HCT116 (cell line): ENCODE measurements at regions not wholly inside any gene's neighbourhood (a gene's known extent, or its start where the extent isn't known, plus 50 kb on each side); places are given as distances from the start of the nearest gene placed in this dataset.

ENCODE experiments used
- ATAC-seq: fragments of 200-7000 bp; cut with Tn5 transposase; 2 replicates; pipeline ENCODE4 v1.9.1; 2020; ENCODE audit warnings: mild to moderate bottlenecking, moderate library complexity
- BruUV-seq: library from RNA; stranded (reverse); fragments of 400-500 nt; replicated peaks from 2 replicates; lab custom pipeline; 2021; lab: Mats Ljungman, UMichigan
- CTCF ChIA-PET: fragments of 300-600 bp; sonication (Branson Sonifier 250); formaldehyde crosslinking; loops from one replicate; lab custom pipeline; 2021; ENCODE audit warnings: antibody characterized with exemption; lab: Charles Lee
- POLR2A ChIA-PET: fragments of 300-600, 350-600 bp; sonication (Branson Sonifier 250); formaldehyde crosslinking; loops from one replicate; lab custom pipeline; 2021; ENCODE audit warnings: antibody characterized with exemption; lab: Charles Lee
- RAD21 ChIA-PET, 2 experiments: fragments of 300-600 bp; sonication (Branson Sonifier 250); formaldehyde crosslinking; loops; one replicate each; lab custom pipeline; 2023; ENCODE audit warnings: low total read pairs in 2 of 2; ENCODE audit not compliant: uncharacterized antibody in 2 of 2, unreplicated experiment in 2 of 2, low non-redundant PET in 1 of 2; lab: Charles Lee
- DNase-seq: peaks from one replicate; pipeline ENCODE4 v3.0.0-alpha.2; 2010; ENCODE audit warnings: low read depth, low spot score
- H2AFZ ChIP-seq: fragments of 200-600 bp; shearing (Covaris generic), sonication (generic); 2 replicates; pipeline ENCODE4 v1.6.1; 2017; ENCODE audit warnings: low read depth, mixed run types, mixed read lengths, antibody characterized with exemption, low read length; ENCODE audit not compliant: poor library complexity, severe bottlenecking
- H3K27ac ChIP-seq: 2 replicates; pipeline ENCODE4 v1.5.1; 2012; ENCODE audit warnings: low read depth, low read length
- H3K27me3 ChIP-seq: fragments of 200-600 bp; sonication (generic); 2 replicates; pipeline ENCODE4 v1.6.1; 2016; ENCODE audit warnings: mixed run types, low read length, mixed read lengths; ENCODE audit not compliant: insufficient read depth
- H3K36me3 ChIP-seq, 2 experiments: fragments of 200-500 bp in 1 of 2; fragments of 200-600 bp in 1 of 2; sonication (Bioruptor generic) in 1 of 2; sonication (generic) in 1 of 2; 2 replicates each; pipeline versions ENCODE4 v1.5.1 to v1.6.1; 2014 to 2016; ENCODE audit warnings: low read length in 2 of 2, inconsistent platforms in 1 of 2, mixed read lengths in 1 of 2, mixed run types in 1 of 2; ENCODE audit not compliant: insufficient read depth in 2 of 2, control insufficient read depth in 1 of 2
- H3K4me1 ChIP-seq, 2 experiments: fragments of 200-600 bp in 1 of 2; sonication (generic) in 1 of 2; 2 replicates each; pipeline versions ENCODE4 v1.5.1 to v1.6.1; 2012 to 2017; ENCODE audit warnings: low read length in 2 of 2, inconsistent platforms in 1 of 2, mild to moderate bottlenecking in 1 of 2, mixed read lengths in 1 of 2, mixed run types in 1 of 2, moderate library complexity in 1 of 2; ENCODE audit not compliant: insufficient read depth in 2 of 2, control insufficient read depth in 1 of 2
- H3K4me2 ChIP-seq: fragments of 200-600 bp; sonication (generic); 2 replicates; pipeline ENCODE4 v1.6.1; 2017; ENCODE audit warnings: mixed run types, low read length, mixed read lengths
- H3K4me3 ChIP-seq, 2 experiments: fragments of 200-600 bp in 1 of 2; sonication (generic) in 1 of 2; replicated peaks in 1 of 2; 2 replicates each; pipeline ENCODE4 v1.5.1; 2011 to 2016; ENCODE audit warnings: low read length in 2 of 2, control low read depth in 1 of 2, low read depth in 1 of 2, mild to moderate bottlenecking in 1 of 2, mixed read lengths in 1 of 2, mixed run types in 1 of 2
- H3K79me2 ChIP-seq: fragments of 200-600 bp; sonication (generic); 2 replicates; pipeline ENCODE4 v1.6.1; 2017; ENCODE audit warnings: mild to moderate bottlenecking, mixed run types, low read length, moderate library complexity, mixed read lengths; ENCODE audit not compliant: insufficient read depth
- H3K9ac ChIP-seq: fragments of 200-600 bp; sonication (generic); 2 replicates; pipeline ENCODE4 v1.6.1; 2016; ENCODE audit warnings: low read length, mixed read lengths
- H3K9me2 ChIP-seq: fragments of 200-600 bp; sonication (generic), shearing (Covaris generic); 2 replicates; pipeline ENCODE4 v1.6.1; 2017; ENCODE audit warnings: mixed run types, mild to moderate bottlenecking, moderate library complexity; ENCODE audit not compliant: insufficient read depth
- H3K9me3 ChIP-seq, 2 experiments: fragments of 200-500 bp in 1 of 2; fragments of 200-600 bp in 1 of 2; sonication (Bioruptor generic) in 1 of 2; sonication (generic) in 1 of 2; 2 replicates each; pipeline ENCODE4 v1.6.1; 2014 to 2017; ENCODE audit warnings: low read length in 2 of 2, mixed read lengths in 2 of 2, inconsistent platforms in 1 of 2, low read depth in 1 of 2, mild to moderate bottlenecking in 1 of 2, mixed run types in 1 of 2, moderate library complexity in 1 of 2; ENCODE audit not compliant: control insufficient read depth in 1 of 2, insufficient read depth in 1 of 2
- H4K20me1 ChIP-seq: fragments of 200-600 bp; sonication (generic), shearing (Covaris generic); 2 replicates; pipeline ENCODE4 v1.6.1; 2017; ENCODE audit warnings: mixed run types, mild to moderate bottlenecking, moderate library complexity; ENCODE audit not compliant: insufficient read depth
- EGR1 ChIP-seq: IDR thresholded peaks from 2 replicates; pipeline ENCODE4 v1.6.1; 2012; ENCODE audit warnings: low read depth
- ELF1 ChIP-seq: IDR thresholded peaks from 2 replicates; pipeline ENCODE4 v1.6.1; 2012; ENCODE audit warnings: low read depth, borderline replicate concordance
- EZH2phosphoT487 ChIP-seq: fragments of 200-600 bp; IDR thresholded peaks from 2 replicates; pipeline ENCODE4 v1.6.1; 2018; ENCODE audit warnings: antibody characterized with exemption, borderline replicate concordance
- JUND ChIP-seq: IDR thresholded peaks from 2 replicates; pipeline ENCODE4 v1.6.1; 2012
- MAX ChIP-seq: IDR thresholded peaks from 2 replicates; pipeline ENCODE4 v1.6.1; 2012
- SP1 ChIP-seq: IDR thresholded peaks from 2 replicates; pipeline ENCODE4 v1.6.1; 2012; ENCODE audit warnings: low read depth
- SRF ChIP-seq: IDR thresholded peaks from 2 replicates; pipeline ENCODE4 v1.6.1; 2012; ENCODE audit warnings: low read depth
- ZFX ChIP-seq: fragments of 450-650 bp; IDR thresholded peaks from 2 replicates; pipeline ENCODE4 v1.6.1; 2017
- ZNF274 ChIP-seq: fragments of 200-500 bp; sonication (Bioruptor generic); IDR thresholded peaks from 2 replicates; pipeline ENCODE4 v1.6.1; 2014; ENCODE audit warnings: mild to moderate bottlenecking, low read depth, low read length, inconsistent platforms
- intact Hi-C: fragments of 100-400 bp; cut with micrococcal nuclease; formaldehyde crosslinking; loops from 2 replicates; pipeline ENCODE4 v1.10.0; 2022
- TF ChIP-seq, protein P1 (sequence below): IDR thresholded peaks from 2 replicates; pipeline ENCODE4 v1.6.1; 2011; ENCODE audit warnings: mild to moderate bottlenecking, low read length, moderate library complexity; ENCODE audit not compliant: insufficient replicate concordance; ENCODE audit errors: extremely low read depth

GRCh38 chr15:72925661-72926060 lies 126.6 kb upstream of the NEO1 start:
- ATAC-seq: no peak
- Histone ChIP-seq H3K4me3 (no peak overlapping the region), H3K4me1 (no peaks in the 10 kb centered on the region), H3K4me2 (no peak overlapping the region), H4K20me1 (no peaks in the 10 kb centered on the region), H3K27me3 (peaks cover 7% of the 10 kb centered on the region; the same call in 1 of the 2 replicates), H3K36me3 (no peaks in the 10 kb centered on the region), H3K9ac (no peak overlapping the region), H2AFZ (no peak overlapping the region), H3K9me3 (no peaks in the 10 kb centered on the region), H3K9me2 (no peaks in the 10 kb centered on the region), H3K27ac (no peak overlapping the region), H3K79me2 (no peaks in the 10 kb centered on the region)
- TF ChIP-seq EZH2phosphoT487: no peak
- no peak for TF ChIP-seq ELF1
- no peak for TF ChIP-seq ZFX
- TF ChIP-seq, protein P1, sequence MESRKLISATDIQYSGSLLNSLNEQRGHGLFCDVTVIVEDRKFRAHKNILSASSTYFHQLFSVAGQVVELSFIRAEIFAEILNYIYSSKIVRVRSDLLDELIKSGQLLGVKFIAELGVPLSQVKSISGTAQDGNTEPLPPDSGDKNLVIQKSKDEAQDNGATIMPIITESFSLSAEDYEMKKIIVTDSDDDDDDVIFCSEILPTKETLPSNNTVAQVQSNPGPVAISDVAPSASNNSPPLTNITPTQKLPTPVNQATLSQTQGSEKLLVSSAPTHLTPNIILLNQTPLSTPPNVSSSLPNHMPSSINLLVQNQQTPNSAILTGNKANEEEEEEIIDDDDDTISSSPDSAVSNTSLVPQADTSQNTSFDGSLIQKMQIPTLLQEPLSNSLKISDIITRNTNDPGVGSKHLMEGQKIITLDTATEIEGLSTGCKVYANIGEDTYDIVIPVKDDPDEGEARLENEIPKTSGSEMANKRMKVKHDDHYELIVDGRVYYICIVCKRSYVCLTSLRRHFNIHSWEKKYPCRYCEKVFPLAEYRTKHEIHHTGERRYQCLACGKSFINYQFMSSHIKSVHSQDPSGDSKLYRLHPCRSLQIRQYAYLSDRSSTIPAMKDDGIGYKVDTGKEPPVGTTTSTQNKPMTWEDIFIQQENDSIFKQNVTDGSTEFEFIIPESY: no peak
- no peak for TF ChIP-seq JUND
- TF ChIP-seq ZNF274: no peak
- TF ChIP-seq SP1: no peak
- no peak for TF ChIP-seq MAX
- no peak for TF ChIP-seq EGR1
- TF ChIP-seq SRF: no peak
- CTCF ChIA-PET: no interaction called here
- no peak for DNase-seq
- POLR2A ChIA-PET: no interaction called here
- no TSS peak for BruUV-seq
- intact Hi-C loops: no loop called here
- RAD21 ChIA-PET: no interaction called here
